Motor neuron (in vitro differentiated cells): ENCODE measurements at regions not wholly inside any gene's neighbourhood (a gene's known extent, or its start where the extent isn't known, plus 50 kb on each side); places are given as distances from the start of the nearest gene placed in this dataset.

ENCODE experiments used
- ATAC-seq, 8 experiments: fragments of 200-7000 bp; cut with Tn5 transposase; replicated peaks in 6 of 8; 2 replicates each; pipeline ENCODE4 v1.8.0; 2021; ENCODE audit warnings: mild to moderate bottlenecking in 8 of 8, moderate library complexity in 8 of 8
- H3K27ac ChIP-seq, 2 donors: fragments of 250-450 bp; sonication (Bioruptor Pico); 2 replicates each; pipeline ENCODE4 v1.9.0; 2021; ENCODE audit warnings: antibody characterized with exemption in 2 of 2, mild to moderate bottlenecking in 2 of 2, moderate library complexity in 1 of 2
- H3K4me1 ChIP-seq, 2 donors: fragments of 250-450 bp; sonication (Bioruptor Pico); replicated peaks in 1 of 2; 2 replicates each; pipeline ENCODE4 v1.6.1; 2021; ENCODE audit warnings: antibody characterized with exemption in 2 of 2, mild to moderate bottlenecking in 2 of 2, moderate library complexity in 1 of 2
- H3K4me3 ChIP-seq, 5 donors: fragments of 250-450 bp; sonication (Bioruptor Pico); 2 replicates each; pipeline ENCODE4 v1.9.0; 2021; ENCODE audit warnings: antibody characterized with exemption in 5 of 5, mild to moderate bottlenecking in 5 of 5, moderate library complexity in 4 of 5
- WGBS, 10 experiments: fragments of 450-650 bp; shearing (Covaris generic); methylation state at CpG; one replicate each; pipeline ENCODE4 v1.0.0; 2022; 5-methylcytosine and 5-hydroxymethylcytosine counted together
- in situ Hi-C, 9 experiments: fragments of 400-800 bp; cut with MboI; loops; one replicate each; pipeline ENCODE4 v1.15.0; 2021; ENCODE audit warnings: low sequenced_read_pairs in 9 of 9, low pct_unique_long_range_greater_than_20kb in 2 of 9; ENCODE audit not compliant: unreplicated experiment in 9 of 9

- ATAC-seq = peak in 3 of 8 experiments; percentile 80 to 94 (median 90)
- Histone ChIP-seq H3K4me3 (no peak overlapping the region), H3K4me1 (peaks cover 0 to 8% of the 10 kb centered on the region in 2 donors), H3K27ac (no peak overlapping the region)
- in situ Hi-C loops = loop anchor here in 1 of 9 experiments (25.0 kb wide), 1 partner anchor 120 kb away; no protein-coding TSS in a partner anchor
These were observed 77.2 kb upstream of the NEIL3 start for GRCh38 chr4:177232473-177232872.

DNA sequence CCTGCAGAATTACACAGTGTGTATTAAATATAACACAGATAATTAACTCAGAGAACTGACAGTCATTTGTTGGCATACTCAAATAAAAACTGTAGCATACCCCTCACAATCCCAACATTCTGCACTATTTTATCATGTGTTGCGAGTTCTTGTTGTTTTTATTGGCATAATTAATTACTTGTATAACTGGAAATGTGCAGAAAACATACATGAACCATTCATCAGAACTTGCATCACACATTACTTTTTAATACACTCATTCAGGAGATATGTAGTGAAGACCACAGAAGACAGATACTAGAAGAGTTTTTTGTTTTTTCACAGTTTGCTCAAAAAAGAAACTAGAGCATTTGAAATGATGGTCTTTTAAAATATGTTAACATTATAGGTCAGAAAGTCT, 74.6 kb upstream of the NEIL3 start:
- no peak overlapping the region for H3K4me3 ChIP-seq
- 25 to 100% (median 87%) methylated on average over 1 of the region's 1 CpG; no CpG with 5 or more reads in 2 of the 10 experiments for WGBS, 10 experiments
- in situ Hi-C loops = loop anchor here in 1 of 9 experiments (25.0 kb wide), 1 partner anchor 123 kb away; no protein-coding TSS in a partner anchor
- H3K27ac ChIP-seq = no peak overlapping the region
- H3K4me1 ChIP-seq = peaks cover 0 to 7% of the 10 kb centered on the region in 2 donors
- ATAC-seq = no peak

DNA sequence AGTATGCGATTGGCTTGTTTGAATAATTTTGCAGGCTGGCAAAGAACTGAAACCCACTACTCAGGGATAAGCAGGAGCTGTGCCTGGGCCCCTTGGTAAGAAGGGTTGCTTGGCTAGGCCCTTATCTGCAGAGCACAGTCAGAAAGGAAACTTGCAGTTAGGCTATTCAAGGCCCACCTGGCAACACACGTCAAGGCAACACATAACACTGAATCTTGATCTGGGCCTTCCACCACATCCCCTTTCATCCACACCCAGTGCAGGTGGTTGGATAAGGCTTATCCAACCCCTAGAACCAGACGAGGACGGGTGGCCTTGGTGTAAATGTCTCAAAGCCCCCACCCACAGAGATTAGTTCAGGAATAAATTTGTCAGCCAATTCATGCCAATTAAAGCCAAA, 72.8 kb upstream of the NEIL3 start:
- WGBS, 10 experiments = 94 to 100% (median 100%) methylated on average over 1 to 2 of the region's 4 CpGs; no CpG with 5 or more reads in 6 of the 10 experiments
- Histone ChIP-seq H3K27ac (no peak overlapping the region), H3K4me3 (no peak overlapping the region), H3K4me1 (peaks cover 0 to 3% of the 10 kb centered on the region in 2 donors)
- in situ Hi-C loops = loop anchor here in 1 of 9 experiments (25.0 kb wide), 1 partner anchor 125 kb away; no protein-coding TSS in a partner anchor
- no peak for ATAC-seq

DNA sequence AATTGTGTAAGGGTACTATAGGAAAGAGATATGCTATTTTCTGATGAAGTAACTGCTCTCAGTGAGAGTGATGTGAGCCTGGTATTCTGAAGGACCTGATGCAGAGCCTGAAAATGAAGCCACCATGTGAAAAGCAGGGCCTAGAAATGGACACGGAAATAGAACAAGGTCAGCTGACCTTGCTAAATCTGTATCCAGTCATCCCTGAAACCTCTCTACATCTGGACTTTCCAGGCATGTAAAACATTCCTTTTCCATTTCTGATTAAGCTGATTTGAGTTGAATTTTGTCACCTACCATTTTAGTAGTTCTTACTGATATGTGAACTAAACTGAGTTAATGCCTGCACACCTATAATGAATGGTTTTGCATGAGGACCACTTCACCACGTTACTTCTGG, 72.4 kb upstream of the NEIL3 start:
- ATAC-seq = no peak
- Histone ChIP-seq H3K27ac (no peak overlapping the region), H3K4me1 (peaks cover 0 to 3% of the 10 kb centered on the region in 2 donors), H3K4me3 (no peak overlapping the region)
- 68 to 100% (median 100%) methylated on average over 1 to 2 of the region's 2 CpGs; no CpG with 5 or more reads in 2 of the 10 experiments for WGBS, 10 experiments
- in situ Hi-C loops = loop anchor here in 1 of 9 experiments (25.0 kb wide), 1 partner anchor 125 kb away; no protein-coding TSS in a partner anchor

DNA sequence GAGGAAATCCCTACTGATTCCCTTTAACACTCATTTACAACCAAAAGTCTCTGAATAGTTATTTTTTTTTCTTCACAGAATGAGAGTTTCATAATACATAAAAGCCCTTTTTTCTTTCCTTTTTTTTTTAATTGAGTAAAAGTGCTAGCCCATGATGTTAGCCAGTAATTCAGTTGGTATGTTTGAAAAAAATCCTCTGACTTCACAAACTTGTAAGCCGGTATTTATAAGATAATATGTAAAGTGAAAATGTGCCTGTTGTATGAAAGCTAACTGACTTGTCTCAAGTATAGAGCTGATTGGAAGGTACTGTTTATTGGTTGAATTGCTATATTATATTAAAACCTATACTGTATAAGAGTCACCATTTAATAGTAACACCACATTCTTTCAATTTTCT, 70.2 kb upstream of the NEIL3 start:
- Histone ChIP-seq H3K4me1 (peaks cover 0 to 3% of the 10 kb centered on the region in 2 donors), H3K27ac (no peak overlapping the region), H3K4me3 (no peak overlapping the region)
- peak in 3 of 8 experiments; percentile 53 to 57 (median 56) for ATAC-seq
- in situ Hi-C loops = loop anchor here in 1 of 9 experiments (25.0 kb wide), 1 partner anchor 127 kb away; no protein-coding TSS in a partner anchor
- WGBS, 10 experiments = 0 to 100% (median 52%) methylated on average over 1 of the region's 1 CpG; no CpG with 5 or more reads in 2 of the 10 experiments

GRCh38 chr4:177239878-177240277, 69.8 kb upstream of the NEIL3 start:
- Histone ChIP-seq H3K27ac (no peak overlapping the region), H3K4me3 (no peak overlapping the region), H3K4me1 (peaks cover 0 to 3% of the 10 kb centered on the region in 2 donors)
- ATAC-seq = peak in 3 of 8 experiments; percentile 57 to 95 (median 71)
- in situ Hi-C loops = loop anchor here in 1 of 9 experiments (25.0 kb wide), 1 partner anchor 128 kb away; no protein-coding TSS in a partner anchor

DNA sequence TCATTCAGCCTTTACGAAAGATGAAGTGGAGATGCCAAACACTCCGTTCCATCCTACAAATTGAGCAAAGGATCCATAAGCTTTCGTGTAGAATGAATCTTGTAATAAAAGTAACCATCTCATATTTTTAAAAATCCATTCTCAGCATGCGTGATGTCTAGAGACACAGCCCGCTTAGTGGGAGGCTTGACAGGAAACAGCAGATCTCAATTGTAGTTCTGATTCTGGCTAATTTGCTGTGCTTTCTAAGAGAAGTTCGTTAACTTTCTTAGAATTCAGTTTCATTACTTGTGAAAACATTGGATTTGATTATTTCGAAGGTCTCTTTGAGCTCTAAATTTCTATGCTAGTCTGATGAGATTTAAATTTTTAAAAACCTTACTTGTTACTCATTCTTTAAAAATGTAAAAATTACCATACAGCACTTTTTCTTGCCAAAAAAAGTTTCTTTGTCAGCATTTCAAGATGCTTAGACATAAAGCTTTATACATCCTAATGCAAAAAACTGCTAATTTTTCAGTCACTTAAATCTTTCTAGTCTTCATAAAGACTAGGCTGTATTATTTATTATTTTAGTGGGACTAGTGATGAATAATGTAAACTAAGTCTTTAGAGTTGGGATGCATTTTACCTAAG, 66.9 kb upstream of the NEIL3 start:
- WGBS, 10 experiments = 50 to 100% (median 86%) methylated on average over 1 to 7 of the region's 7 CpGs
- H3K4me3 ChIP-seq = no peak overlapping the region
- in situ Hi-C loops = loop anchor here in 1 of 9 experiments (25.0 kb wide), 1 partner anchor 130 kb away; no protein-coding TSS in a partner anchor
- peak in 2 of 8 experiments; percentile 7 to 10 for ATAC-seq
- no peak overlapping the region for H3K27ac ChIP-seq
- peaks cover 0 to 3% of the 10 kb centered on the region in 2 donors for H3K4me1 ChIP-seq

DNA sequence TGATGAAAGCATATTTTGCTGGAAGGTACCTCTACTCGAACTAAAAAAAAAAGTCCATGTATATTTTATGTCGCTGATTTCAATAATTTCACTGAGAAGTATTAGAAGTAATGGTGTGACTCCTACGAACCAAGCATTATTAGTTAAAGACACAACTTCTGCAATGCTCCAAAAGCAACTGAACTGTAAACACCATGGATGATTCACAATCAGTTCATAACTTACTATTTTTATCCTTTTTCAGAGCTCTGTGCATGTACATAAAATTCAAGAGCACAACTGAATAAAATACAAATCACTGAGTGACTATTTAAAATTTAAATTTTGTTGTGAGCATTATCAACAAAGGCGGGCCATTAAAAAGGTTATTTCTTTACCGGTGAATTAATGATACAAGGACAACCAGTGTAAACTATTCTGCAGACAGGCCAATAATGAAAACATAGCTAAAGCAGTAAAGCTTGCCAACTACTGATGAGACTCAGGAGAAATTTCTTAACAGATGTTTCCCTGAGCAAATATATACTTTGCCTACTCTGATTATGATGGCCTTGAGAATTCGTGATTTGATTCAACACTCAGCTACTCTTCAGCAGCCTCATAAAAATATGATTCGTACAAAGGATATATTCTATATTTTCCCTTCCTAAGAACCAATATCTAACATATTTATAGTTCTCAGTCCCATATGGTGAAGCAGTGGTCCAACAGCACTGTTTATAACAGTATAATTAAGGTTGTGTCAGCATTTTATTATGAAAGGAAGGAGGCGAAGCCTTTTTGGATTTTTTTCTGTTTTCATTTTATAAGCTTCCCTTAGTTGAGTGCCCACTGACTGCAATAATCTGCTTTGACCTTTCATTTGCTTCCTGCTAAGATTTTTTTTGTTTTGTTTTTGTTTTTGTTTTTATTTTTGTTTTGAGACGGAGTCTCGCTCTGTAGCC, 62.8 kb upstream of the NEIL3 start:
- 6 to 95% (median 87%) methylated on average over 3 to 10 of the region's 10 CpGs for WGBS, 10 experiments
- in situ Hi-C loops = loop anchor here in 1 of 9 experiments (25.0 kb wide), 1 partner anchor 135 kb away; no protein-coding TSS in a partner anchor
- Histone ChIP-seq H3K4me1 (no peaks in the 10 kb centered on the region), H3K4me3 (no peak overlapping the region), H3K27ac (no peak overlapping the region)
- ATAC-seq = peak in 3 of 8 experiments; percentile 74 to 77 (median 76)

DNA sequence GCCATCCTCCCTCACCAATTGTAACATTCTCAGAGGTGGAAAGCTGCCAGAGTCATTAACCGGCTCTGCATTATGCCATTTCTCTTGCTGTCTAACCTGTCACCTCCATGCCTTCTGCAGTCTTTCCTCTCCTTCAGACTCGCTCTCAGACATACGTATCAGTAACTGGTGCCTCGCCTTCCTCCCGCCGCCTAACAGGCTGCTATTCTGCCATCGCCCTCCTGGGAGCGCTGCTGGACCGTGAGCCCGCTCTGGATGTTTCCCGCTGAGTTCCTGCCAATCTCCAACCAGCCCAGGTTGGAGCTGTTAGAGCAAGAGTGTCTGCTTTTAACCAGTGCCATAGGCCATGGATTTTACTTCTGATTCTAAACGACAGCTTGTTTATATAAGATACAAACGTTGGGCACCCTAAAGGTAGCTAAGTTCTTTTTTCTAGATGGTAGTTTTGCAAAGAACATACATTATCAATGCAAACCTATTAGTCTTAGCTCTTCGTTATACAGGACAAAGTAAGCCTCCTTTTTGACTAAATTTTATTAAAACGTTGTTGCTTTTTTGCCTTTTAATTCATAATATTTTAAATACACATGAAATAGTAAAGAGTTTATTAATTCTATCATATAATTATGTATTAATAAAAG, 59.5 kb upstream of the NEIL3 start:
- peak; percentile 83 to 99 (median 94) for ATAC-seq
- in situ Hi-C loops = loop anchor here in 1 of 9 experiments (25.0 kb wide), 1 partner anchor 287 kb away; no protein-coding TSS in a partner anchor
- H3K27ac ChIP-seq = no peak overlapping the region
- WGBS, 10 experiments = 5 to 50% (median 22%) methylated on average over 2 to 15 of the region's 15 CpGs
- H3K4me1 ChIP-seq = no peaks in the 10 kb centered on the region
- no peak overlapping the region for H3K4me3 ChIP-seq

DNA sequence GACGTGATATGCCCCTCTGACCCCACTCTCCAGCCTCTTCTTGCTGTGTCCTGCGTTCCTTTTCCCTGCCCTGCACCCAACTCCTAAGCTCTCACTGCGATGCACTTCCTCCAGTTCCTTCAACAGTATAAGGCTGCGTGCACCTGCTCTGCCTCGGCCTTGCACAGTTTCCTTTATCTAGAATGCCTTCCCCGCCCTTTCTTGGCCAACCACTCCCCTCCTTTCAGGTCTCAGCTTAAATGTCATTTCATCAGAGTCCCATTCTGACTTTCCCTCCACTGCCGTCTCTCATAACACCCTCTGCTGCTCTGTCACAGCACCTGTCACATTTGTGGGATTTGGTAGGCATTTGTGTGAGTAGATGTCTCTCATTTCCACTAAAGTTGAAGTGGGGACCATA, 58.4 kb upstream of the NEIL3 start:
- 80 to 100% (median 88%) methylated on average over 1 to 7 of the region's 7 CpGs; no CpG with 5 or more reads in 2 of the 10 experiments for WGBS, 10 experiments
- ATAC-seq = no peak
- no peak overlapping the region for H3K27ac ChIP-seq
- H3K4me1 ChIP-seq = no peaks in the 10 kb centered on the region
- in situ Hi-C loops = loop anchor here in 1 of 9 experiments (25.0 kb wide), 1 partner anchor 286 kb away; no protein-coding TSS in a partner anchor
- no peak overlapping the region for H3K4me3 ChIP-seq

DNA sequence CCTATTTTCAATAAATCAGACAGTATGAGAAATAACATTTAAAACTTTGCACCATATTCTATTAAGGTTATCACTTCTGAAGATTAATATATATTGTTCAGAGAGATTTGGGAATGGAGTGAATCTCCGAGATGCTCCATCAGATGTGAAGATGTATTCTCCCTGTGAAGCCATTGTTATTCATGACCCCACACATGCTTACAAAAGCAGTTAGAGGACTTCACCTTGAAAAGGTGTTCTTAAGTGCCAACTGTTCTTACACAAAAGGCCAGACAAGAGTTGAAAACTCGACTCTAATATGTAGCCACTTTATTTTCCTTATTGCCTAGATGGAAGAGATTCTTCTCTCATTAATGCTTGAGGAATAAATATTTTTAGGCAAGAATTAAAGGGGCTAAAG, 54.3 kb upstream of the NEIL3 start:
- WGBS, 10 experiments = 0 to 78% (median 47%) methylated on average over 1 to 2 of the region's 2 CpGs; no CpG with 5 or more reads in 2 of the 10 experiments
- no peak for ATAC-seq
- no peaks in the 10 kb centered on the region for H3K4me1 ChIP-seq
- H3K4me3 ChIP-seq = no peak overlapping the region
- no peak overlapping the region for H3K27ac ChIP-seq
- in situ Hi-C loops = loop anchor here in 1 of 9 experiments (25.0 kb wide), 1 partner anchor 282 kb away; no protein-coding TSS in a partner anchor

GRCh38 chr4:177256950-177257349, 52.7 kb upstream of the NEIL3 start:
- in situ Hi-C loops = loop anchor here in 1 of 9 experiments (25.0 kb wide), 1 partner anchor 280 kb away; no protein-coding TSS in a partner anchor
- 61 to 100% (median 74%) methylated on average over 1 to 6 of the region's 6 CpGs for WGBS, 10 experiments
- ATAC-seq = no peak
- Histone ChIP-seq H3K4me3 (no peak overlapping the region), H3K4me1 (no peaks in the 10 kb centered on the region), H3K27ac (no peak overlapping the region)
